Kidney epithelial cell (primary cell): ENCODE measurements at regions not wholly inside any gene's neighbourhood (a gene's known extent, or its start where the extent isn't known, plus 50 kb on each side); places are given as distances from the start of the nearest gene placed in this dataset.

ENCODE experiments used
- DNase-seq: peaks from one replicate; pipeline ENCODE4 v3.0.0-alpha.2; 2010; ENCODE audit warnings: low read depth
- H3K27me3 ChIP-seq: 2 replicates; pipeline ENCODE4 v1.6.0; 2011; ENCODE audit warnings: low read length; ENCODE audit not compliant: control insufficient read depth, insufficient read depth
- H3K36me3 ChIP-seq: 2 replicates; pipeline ENCODE4 v1.5.1; 2011; ENCODE audit warnings: low read length; ENCODE audit not compliant: control insufficient read depth, insufficient read depth
- H3K4me3 ChIP-seq: 2 replicates; pipeline ENCODE4 v1.5.1; 2011; ENCODE audit warnings: low read depth, mild to moderate bottlenecking, control low read depth, low read length
- TF ChIP-seq, protein P1 (sequence below): IDR thresholded peaks from 2 replicates; pipeline ENCODE4 v1.5.1; 2011; ENCODE audit warnings: mild to moderate bottlenecking, moderate library complexity, low read length, control low read depth, inconsistent platforms; ENCODE audit not compliant: insufficient read depth, poor library complexity, severe bottlenecking

DNA sequence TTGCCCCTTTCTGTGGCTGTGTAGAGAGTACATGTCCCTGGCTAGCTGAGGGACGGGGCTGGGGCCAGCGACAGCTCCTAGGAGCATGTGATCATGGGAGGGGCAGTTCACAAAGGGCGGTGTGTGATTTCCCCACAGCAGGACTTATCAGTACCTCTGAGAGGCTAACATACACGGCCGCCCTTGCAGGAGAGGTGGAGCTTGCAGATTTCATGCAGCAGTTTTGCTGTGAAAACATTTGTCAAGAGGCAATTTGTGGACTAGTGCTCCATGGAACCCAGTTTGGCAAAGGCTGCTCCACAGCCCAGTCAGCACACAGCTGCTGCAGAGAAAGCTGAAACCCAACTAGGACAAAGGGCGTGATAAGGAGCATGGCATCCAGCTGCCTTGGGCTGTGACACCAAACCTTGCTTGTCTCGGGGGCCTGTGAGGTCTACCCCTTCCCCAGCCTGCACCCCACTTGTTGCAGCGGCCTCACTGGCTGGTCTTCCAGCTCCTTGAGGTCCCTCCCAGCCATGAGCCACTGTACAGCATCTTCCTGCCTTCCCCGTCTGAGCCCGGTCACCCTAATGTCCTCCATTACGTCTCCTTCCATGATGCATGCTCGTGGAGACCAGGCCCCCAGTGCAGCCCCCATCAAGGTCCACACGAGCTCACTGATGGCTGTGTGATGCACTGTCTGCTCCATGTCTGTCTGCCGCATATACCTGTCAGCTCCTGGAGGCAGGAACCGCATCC, 121.4 kb upstream of the HDAC4 start:
- H3K36me3 ChIP-seq, result no peaks in the 10 kb centered on the region
- peaks cover 5% of the 10 kb centered on the region for H3K27me3 ChIP-seq
- TF ChIP-seq, protein P1, sequence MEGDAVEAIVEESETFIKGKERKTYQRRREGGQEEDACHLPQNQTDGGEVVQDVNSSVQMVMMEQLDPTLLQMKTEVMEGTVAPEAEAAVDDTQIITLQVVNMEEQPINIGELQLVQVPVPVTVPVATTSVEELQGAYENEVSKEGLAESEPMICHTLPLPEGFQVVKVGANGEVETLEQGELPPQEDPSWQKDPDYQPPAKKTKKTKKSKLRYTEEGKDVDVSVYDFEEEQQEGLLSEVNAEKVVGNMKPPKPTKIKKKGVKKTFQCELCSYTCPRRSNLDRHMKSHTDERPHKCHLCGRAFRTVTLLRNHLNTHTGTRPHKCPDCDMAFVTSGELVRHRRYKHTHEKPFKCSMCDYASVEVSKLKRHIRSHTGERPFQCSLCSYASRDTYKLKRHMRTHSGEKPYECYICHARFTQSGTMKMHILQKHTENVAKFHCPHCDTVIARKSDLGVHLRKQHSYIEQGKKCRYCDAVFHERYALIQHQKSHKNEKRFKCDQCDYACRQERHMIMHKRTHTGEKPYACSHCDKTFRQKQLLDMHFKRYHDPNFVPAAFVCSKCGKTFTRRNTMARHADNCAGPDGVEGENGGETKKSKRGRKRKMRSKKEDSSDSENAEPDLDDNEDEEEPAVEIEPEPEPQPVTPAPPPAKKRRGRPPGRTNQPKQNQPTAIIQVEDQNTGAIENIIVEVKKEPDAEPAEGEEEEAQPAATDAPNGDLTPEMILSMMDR, result no peak
- no peak overlapping the region for H3K4me3 ChIP-seq
- no peak for DNase-seq

DNA sequence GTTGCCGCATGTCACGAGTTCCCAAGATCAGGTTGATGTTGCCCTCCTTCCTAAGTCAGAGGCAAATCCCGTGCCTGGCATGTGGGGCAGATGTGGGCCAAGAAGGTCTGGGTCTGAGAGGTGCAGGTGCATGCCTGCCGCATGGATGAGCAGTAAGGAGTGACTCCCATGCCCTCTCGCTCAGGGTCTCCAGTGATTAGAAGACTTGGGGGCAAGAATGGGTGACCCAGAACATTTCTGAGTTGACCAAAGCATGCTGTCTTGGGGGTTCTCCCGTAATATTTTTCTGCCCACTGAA, 120.6 kb upstream of the HDAC4 start:
- Histone ChIP-seq H3K4me3 (no peak overlapping the region), H3K27me3 (peaks cover 4% of the 10 kb centered on the region), H3K36me3 (no peaks in the 10 kb centered on the region)
- TF ChIP-seq, protein P1, result no peak
- DNase-seq, result no peak

DNA sequence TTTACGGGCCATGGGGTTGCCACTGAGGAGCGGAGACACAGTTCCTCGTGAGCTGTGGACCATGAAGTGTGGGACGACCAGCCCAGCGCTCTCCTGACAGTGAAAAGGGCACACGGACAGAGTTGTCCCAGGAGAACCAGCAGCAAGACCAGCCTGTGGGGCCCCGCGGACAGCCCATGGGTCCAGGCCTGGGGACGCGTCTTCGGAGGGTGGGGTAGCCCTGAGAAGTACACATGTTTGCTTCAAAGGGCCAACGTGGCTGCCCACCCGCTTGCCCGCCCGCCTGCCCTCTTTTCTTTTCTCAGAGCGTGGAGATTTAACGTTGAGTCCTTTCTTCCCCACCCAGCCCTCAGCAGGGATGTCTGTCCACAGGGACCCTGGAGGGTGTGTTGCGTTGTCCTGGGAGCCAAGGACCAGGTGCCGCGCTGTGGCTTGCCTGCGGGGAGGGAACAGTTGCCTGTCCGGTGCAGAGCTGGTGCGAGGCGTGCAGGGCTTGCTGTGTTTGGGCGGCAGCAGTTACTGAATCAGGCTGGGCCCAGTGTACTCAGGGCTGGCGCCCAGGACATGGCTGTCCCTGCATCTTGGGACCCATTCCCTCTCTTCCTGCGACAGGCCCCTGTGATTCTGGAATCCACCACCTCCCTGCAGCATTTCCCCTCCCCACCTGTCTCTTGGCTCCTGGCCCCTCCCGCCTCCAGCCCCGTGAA, 120.1 kb upstream of the HDAC4 start:
- Histone ChIP-seq H3K4me3 (no peak overlapping the region), H3K36me3 (no peaks in the 10 kb centered on the region), H3K27me3 (peaks cover 2% of the 10 kb centered on the region)
- no peak for DNase-seq
- TF ChIP-seq, protein P1, result no peak

DNA sequence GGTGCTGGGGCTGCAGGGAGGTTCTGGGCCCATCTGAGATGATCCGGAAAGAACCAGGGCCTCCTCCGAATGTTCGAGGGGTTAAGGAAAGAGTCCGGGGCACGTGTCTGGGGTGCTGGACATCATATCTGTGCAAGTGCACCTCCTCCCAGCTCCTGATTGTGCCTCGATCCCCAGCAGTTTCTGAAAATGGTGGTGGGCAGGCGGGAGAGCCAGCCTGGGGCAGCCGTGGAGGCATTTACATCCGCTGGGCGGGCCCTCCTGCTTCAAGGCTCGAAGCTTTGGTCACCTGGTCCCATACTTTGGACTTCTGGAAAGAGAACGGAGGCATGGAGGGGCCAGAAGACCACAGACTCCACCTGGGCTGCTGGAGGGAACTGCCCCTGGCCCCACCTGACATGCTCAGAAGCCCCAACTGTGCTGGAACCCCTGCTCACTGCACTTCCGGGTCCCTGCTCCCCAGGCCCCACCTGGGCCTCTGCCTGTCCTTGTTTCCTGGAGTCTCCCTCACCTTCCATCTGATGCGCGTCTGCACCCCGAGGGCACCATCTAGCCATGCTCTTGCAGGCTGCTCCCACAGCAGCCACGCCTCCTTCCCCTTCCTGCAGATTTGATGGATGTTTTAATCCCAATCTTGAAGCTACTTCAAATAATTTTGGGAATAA, 119.2 kb upstream of the HDAC4 start:
- peaks cover 2% of the 10 kb centered on the region for H3K27me3 ChIP-seq
- H3K36me3 ChIP-seq, result no peaks in the 10 kb centered on the region
- TF ChIP-seq, protein P1, result no peak
- no peak overlapping the region for H3K4me3 ChIP-seq
- no peak for DNase-seq

DNA sequence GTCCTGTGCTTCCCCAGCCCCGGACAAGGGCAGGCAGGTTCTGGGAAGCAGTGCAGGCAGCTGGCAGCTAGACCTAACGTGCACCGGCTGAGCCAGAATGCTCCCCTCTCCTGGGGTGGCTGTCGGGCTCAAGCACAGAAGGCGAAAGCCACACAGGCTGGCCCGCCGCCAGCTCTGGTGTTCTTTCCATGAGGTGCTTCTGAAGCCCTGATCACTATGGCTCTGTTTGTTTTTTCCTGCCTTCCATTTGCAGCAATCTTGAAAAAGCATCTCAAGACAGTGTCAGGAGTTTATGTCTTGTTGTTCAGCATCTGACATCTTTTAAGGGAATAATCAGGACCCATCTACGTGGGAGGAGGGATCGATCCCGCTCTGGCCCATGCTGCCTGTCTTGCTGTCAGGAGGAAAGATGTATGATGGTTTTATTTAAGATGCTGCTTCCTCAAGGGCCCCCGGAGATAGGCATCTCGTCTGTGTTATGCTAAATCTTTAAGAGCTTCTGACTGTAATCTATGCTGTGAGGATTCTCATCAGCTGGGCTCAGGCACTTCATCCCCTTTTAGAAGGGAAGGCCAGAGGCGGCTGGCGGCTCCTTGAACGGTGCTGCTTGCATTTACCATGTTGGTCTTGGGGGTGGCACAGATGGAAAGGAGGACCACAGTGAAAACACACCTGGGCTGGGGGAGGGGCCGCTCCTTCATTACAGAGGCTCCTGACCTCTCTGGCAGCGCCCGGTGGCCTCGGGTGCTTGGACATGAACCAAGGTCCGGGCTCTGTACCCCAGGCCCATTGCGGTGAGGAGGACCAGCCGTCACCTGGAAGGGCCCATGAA, 118.5 kb upstream of the HDAC4 start:
- TF ChIP-seq, protein P1, result no peak
- H3K27me3 ChIP-seq, result peaks cover 2% of the 10 kb centered on the region
- no peak overlapping the region for H3K4me3 ChIP-seq
- DNase-seq, result no peak
- no peaks in the 10 kb centered on the region for H3K36me3 ChIP-seq
